ENCODE measurements at regions not wholly inside any gene's neighbourhood (a gene's known extent, or its start where the extent isn't known, plus 50 kb on each side); places are given as distances from the start of the nearest gene placed in this dataset.

GRCh38 chr1:5758859-5759578, 233.2 kb downstream of the NPHP4 start:
- TF ChIP-seq CTCF (IDR thresholded peaks at IDR 0.05) (no peak), POLR2A (IDR thresholded peaks at IDR 0.05) (no peak), EP300 (IDR thresholded peaks at IDR 0.05; ENCODE audit: low read depth) (no peak)
